Transverse colon (tissue), 4 donors: ENCODE measurements at regions not wholly inside any gene's neighbourhood (a gene's known extent, or its start where the extent isn't known, plus 50 kb on each side); places are given as distances from the start of the nearest gene placed in this dataset.

Experiments
- POLR2AphosphoS5 ChIP-seq, 3 donors: sonication (generic); formaldehyde crosslinking; IDR thresholded peaks; one replicate each; pipeline ENCODE4 v1.6.1; 2016; ENCODE audit warnings: antibody characterized with exemption in 3 of 3
- TF ChIP-seq, protein P1 (sequence below), 5 experiments: fragments of 200-600 bp in 3 of 5; fragments of 450-650 bp in 2 of 5; sonication (generic) in 3 of 5; IDR thresholded peaks; 1 replicate in 2 of 5; 2 replicates in 3 of 5; pipeline ENCODE4 v1.5.1; 2016 to 2017; ENCODE audit warnings: antibody characterized with exemption in 5 of 5, inconsistent platforms in 3 of 5, mild to moderate bottlenecking in 2 of 5, moderate library complexity in 1 of 5

DNA sequence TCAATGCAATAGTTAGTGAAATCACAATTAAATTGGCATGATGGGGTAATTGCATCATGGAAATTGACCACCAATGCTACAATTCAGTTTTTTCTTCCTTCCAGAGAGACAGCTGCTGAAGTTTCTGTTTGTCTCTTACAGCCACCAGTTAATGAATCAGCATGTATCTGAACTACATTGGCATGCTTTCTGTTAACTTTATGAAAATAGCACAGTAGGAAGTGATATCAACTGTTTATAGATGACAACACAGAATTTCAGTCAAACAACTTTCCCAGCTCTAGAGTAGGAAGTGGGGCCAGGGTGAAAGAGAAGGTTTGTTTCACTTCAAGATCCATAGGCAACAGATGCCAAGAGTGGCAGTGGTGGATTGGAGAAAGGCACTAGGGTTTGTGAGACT, 339.6 kb upstream of the VWC2 start:
- TF ChIP-seq, protein P1, sequence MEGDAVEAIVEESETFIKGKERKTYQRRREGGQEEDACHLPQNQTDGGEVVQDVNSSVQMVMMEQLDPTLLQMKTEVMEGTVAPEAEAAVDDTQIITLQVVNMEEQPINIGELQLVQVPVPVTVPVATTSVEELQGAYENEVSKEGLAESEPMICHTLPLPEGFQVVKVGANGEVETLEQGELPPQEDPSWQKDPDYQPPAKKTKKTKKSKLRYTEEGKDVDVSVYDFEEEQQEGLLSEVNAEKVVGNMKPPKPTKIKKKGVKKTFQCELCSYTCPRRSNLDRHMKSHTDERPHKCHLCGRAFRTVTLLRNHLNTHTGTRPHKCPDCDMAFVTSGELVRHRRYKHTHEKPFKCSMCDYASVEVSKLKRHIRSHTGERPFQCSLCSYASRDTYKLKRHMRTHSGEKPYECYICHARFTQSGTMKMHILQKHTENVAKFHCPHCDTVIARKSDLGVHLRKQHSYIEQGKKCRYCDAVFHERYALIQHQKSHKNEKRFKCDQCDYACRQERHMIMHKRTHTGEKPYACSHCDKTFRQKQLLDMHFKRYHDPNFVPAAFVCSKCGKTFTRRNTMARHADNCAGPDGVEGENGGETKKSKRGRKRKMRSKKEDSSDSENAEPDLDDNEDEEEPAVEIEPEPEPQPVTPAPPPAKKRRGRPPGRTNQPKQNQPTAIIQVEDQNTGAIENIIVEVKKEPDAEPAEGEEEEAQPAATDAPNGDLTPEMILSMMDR (IDR thresholded peaks at IDR 0.05): no peak
- no peak for TF ChIP-seq POLR2AphosphoS5 (IDR thresholded peaks at IDR 0.05)
